H1 (cell line): ENCODE measurements at regions not wholly inside any gene's neighbourhood (a gene's known extent, or its start where the extent isn't known, plus 50 kb on each side); places are given as distances from the start of the nearest gene placed in this dataset.

ENCODE experiments used
- CBX8 ChIP-seq: fragments of 300-800, 300-1000 bp; sonication (generic); IDR thresholded peaks from 2 replicates; pipeline ENCODE4 v1.7.1; 2016; ENCODE audit warnings: low read depth, low read length, borderline replicate concordance
- POLR2AphosphoS5 ChIP-seq: IDR thresholded peaks from 2 replicates; pipeline ENCODE4 v1.6.1; 2011; ENCODE audit warnings: low read depth, low read length

- TF ChIP-seq CBX8 = no peak
- TF ChIP-seq POLR2AphosphoS5 = no peak
Measured at GRCh38 chr5:67773411-67774266, 441.9 kb upstream of the PIK3R1 start.
